Astrocyte (in vitro differentiated cells and primary cell): ENCODE measurements at regions not wholly inside any gene's neighbourhood (a gene's known extent, or its start where the extent isn't known, plus 50 kb on each side); places are given as distances from the start of the nearest gene placed in this dataset.

ENCODE experiments used
- CTCF ChIP-seq: IDR thresholded peaks from 2 replicates; pipeline ENCODE4 v1.5.1; 2011; ENCODE audit warnings: low read depth, mild to moderate bottlenecking, inconsistent platforms, low read length, moderate library complexity; ENCODE audit not compliant: insufficient read depth
- EZH2 ChIP-seq: IDR thresholded peaks from 2 replicates; pipeline ENCODE4 v1.6.1; 2012; ENCODE audit warnings: mild to moderate bottlenecking, low read length, inconsistent platforms; ENCODE audit not compliant: insufficient read depth

GRCh38 chr15:66905185-66905584 lies 160.2 kb upstream of the SMAD3 start:
- TF ChIP-seq CTCF = no peak
- TF ChIP-seq EZH2 = no peak
